HEK293 (cell line): ENCODE measurements at regions not wholly inside any gene's neighbourhood (a gene's known extent, or its start where the extent isn't known, plus 50 kb on each side); places are given as distances from the start of the nearest gene placed in this dataset.

Source experiments
- CTCF ChIA-PET: fragments of 350-600 bp; formaldehyde crosslinking; extraction: SDS; loops from one replicate; lab custom pipeline; 2021; ENCODE audit warnings: antibody characterized with exemption; lab: Yijun Ruan, JAX
- POLR2A ChIA-PET: fragments of 300-600 bp; formaldehyde crosslinking; extraction: SDS; loops from one replicate; lab custom pipeline; 2020; ENCODE audit warnings: antibody characterized with exemption, inconsistent platforms; lab: Yijun Ruan, JAX
- H3K27ac ChIP-seq: fragments of 200-500 bp; sonication (Bioruptor generic); 2 replicates; pipeline ENCODE4 v1.5.1; 2014; ENCODE audit warnings: low read depth, low read length, control low read depth, inconsistent platforms; ENCODE audit errors: extremely low read depth
- H3K36me3 ChIP-seq, 2 experiments: fragments of 200-500 bp in 1 of 2; sonication (Bioruptor generic) in 1 of 2; 1 replicate in 1 of 2; 2 replicates in 1 of 2; pipeline ENCODE4 v1.5.1; 2014 to 2017; ENCODE audit warnings: inconsistent platforms in 2 of 2, low read length in 2 of 2; ENCODE audit not compliant: control insufficient read depth in 2 of 2, insufficient read depth in 1 of 2
- H3K4me1 ChIP-seq: fragments of 200-500 bp; sonication (Bioruptor generic); 2 replicates; pipeline ENCODE4 v1.5.1; 2014; ENCODE audit warnings: mild to moderate bottlenecking, low read length, inconsistent platforms; ENCODE audit not compliant: control insufficient read depth, insufficient read depth
- H3K4me3 ChIP-seq: 2 replicates; pipeline ENCODE4 v1.5.1; 2011; ENCODE audit warnings: low read depth, mild to moderate bottlenecking, control low read depth, low read length, moderate library complexity
- H3K9me3 ChIP-seq: fragments of 200-500 bp; sonication (Bioruptor generic); 2 replicates; pipeline ENCODE4 v1.5.1; 2014; ENCODE audit warnings: low read depth, low read length, inconsistent platforms; ENCODE audit not compliant: control insufficient read depth, insufficient read depth
- GFI1B ChIP-seq: fragments of 450-650 bp; formaldehyde crosslinking; IDR thresholded peaks from 2 replicates; pipeline ENCODE4 v1.5.1; 2016; ENCODE audit warnings: missing biosample characterization, missing genetic modification characterization
- HOXC10 ChIP-seq: sonication (generic); formaldehyde crosslinking; IDR thresholded peaks from 2 replicates; pipeline ENCODE4 v1.8.1; 2023; ENCODE audit warnings: mild to moderate bottlenecking, missing genetic modification reagents
- KLF7 ChIP-seq: fragments of 450-650 bp; formaldehyde crosslinking; IDR thresholded peaks from 2 replicates; pipeline ENCODE4 v1.5.1; 2016; ENCODE audit warnings: missing biosample characterization, missing genetic modification characterization, borderline replicate concordance
- KLF9 ChIP-seq: fragments of 450-650 bp; formaldehyde crosslinking; IDR thresholded peaks from 2 replicates; pipeline ENCODE4 v1.5.1; 2016; ENCODE audit warnings: missing biosample characterization, missing genetic modification characterization, low read depth
- SALL2 ChIP-seq: fragments of 450-650 bp; formaldehyde crosslinking; IDR thresholded peaks from 2 replicates; pipeline ENCODE4 v1.5.0; 2017; ENCODE audit warnings: missing biosample characterization, mild to moderate bottlenecking, missing genetic modification characterization, borderline replicate concordance
- SCRT2 ChIP-seq: fragments of 450-650 bp; formaldehyde crosslinking; IDR thresholded peaks from 2 replicates; pipeline ENCODE4 v1.5.1; 2016; ENCODE audit warnings: missing biosample characterization, missing genetic modification characterization
- SETDB1 ChIP-seq: IDR thresholded peaks from one replicate; pipeline ENCODE4 v1.6.1; 2017; ENCODE audit warnings: mild to moderate bottlenecking, low read length, moderate library complexity, mixed read lengths; ENCODE audit not compliant: insufficient read length
- SP3 ChIP-seq: fragments of 450-650 bp; formaldehyde crosslinking; IDR thresholded peaks from 2 replicates; pipeline ENCODE4 v1.5.1; 2016; ENCODE audit warnings: missing biosample characterization, missing genetic modification characterization
- ZFHX2 ChIP-seq: fragments of 450-650 bp; formaldehyde crosslinking; conservative IDR thresholded peaks from 2 replicates; pipeline ENCODE4 v1.5.1; 2016; ENCODE audit warnings: missing biosample characterization, missing genetic modification characterization
- ZNF112 ChIP-seq: fragments of 450-650 bp; formaldehyde crosslinking; IDR thresholded peaks from 2 replicates; pipeline ENCODE4 v1.5.0; 2017; ENCODE audit warnings: missing biosample characterization, missing genetic modification characterization
- ZNF121 ChIP-seq: fragments of 450-650 bp; formaldehyde crosslinking; IDR thresholded peaks from 2 replicates; pipeline ENCODE4 v1.5.1; 2016; ENCODE audit warnings: missing biosample characterization, missing genetic modification characterization
- ZNF175 ChIP-seq: fragments of 450-650 bp; formaldehyde crosslinking; IDR thresholded peaks from 2 replicates; pipeline ENCODE4 v1.5.1; 2016; ENCODE audit warnings: missing biosample characterization, missing genetic modification characterization
- ZNF221 ChIP-seq: fragments of 450-650 bp; formaldehyde crosslinking; IDR thresholded peaks from 2 replicates; pipeline ENCODE4 v1.5.1; 2017; ENCODE audit warnings: missing biosample characterization, missing genetic modification characterization, borderline replicate concordance
- ZNF223 ChIP-seq: fragments of 450-650 bp; formaldehyde crosslinking; IDR thresholded peaks from 2 replicates; pipeline ENCODE4 v1.5.1; 2016; ENCODE audit warnings: missing biosample characterization, missing genetic modification characterization
- ZNF302 ChIP-seq: fragments of 450-650 bp; formaldehyde crosslinking; IDR thresholded peaks from 2 replicates; pipeline ENCODE4 v1.5.1; 2016; ENCODE audit warnings: missing biosample characterization, missing genetic modification characterization, low read depth
- ZNF404 ChIP-seq: fragments of 450-650 bp; formaldehyde crosslinking; IDR thresholded peaks from 2 replicates; pipeline ENCODE4 v1.5.1; 2017; ENCODE audit warnings: missing biosample characterization, missing genetic modification characterization
- ZNF426 ChIP-seq: fragments of 450-650 bp; formaldehyde crosslinking; IDR thresholded peaks from 2 replicates; pipeline ENCODE4 v1.5.1; 2017; ENCODE audit warnings: missing biosample characterization, missing genetic modification characterization, mild to moderate bottlenecking, inconsistent platforms, moderate library complexity
- ZNF48 ChIP-seq: fragments of 450-650 bp; formaldehyde crosslinking; IDR thresholded peaks from 2 replicates; pipeline ENCODE4 v1.5.1; 2016; ENCODE audit warnings: missing biosample characterization, missing genetic modification characterization
- ZNF510 ChIP-seq: fragments of 450-650 bp; formaldehyde crosslinking; IDR thresholded peaks from 2 replicates; pipeline ENCODE4 v1.5.1; 2018; ENCODE audit warnings: mild to moderate bottlenecking, missing genetic modification characterization, missing biosample characterization; ENCODE audit not compliant: insufficient replicate concordance
- ZNF585B ChIP-seq: fragments of 450-650 bp; formaldehyde crosslinking; IDR thresholded peaks from 2 replicates; pipeline ENCODE4 v1.5.1; 2016; ENCODE audit warnings: missing biosample characterization, missing genetic modification characterization
- ZNF677 ChIP-seq: fragments of 450-650 bp; IDR thresholded peaks from 2 replicates; pipeline ENCODE4 v1.5.0; 2018; ENCODE audit warnings: missing biosample characterization, mild to moderate bottlenecking, missing genetic modification characterization, moderate library complexity
- ZNF830 ChIP-seq: fragments of 450-650 bp; IDR thresholded peaks from 2 replicates; pipeline ENCODE4 v1.5.0; 2018; ENCODE audit warnings: missing biosample characterization, missing genetic modification characterization, low read depth, mild to moderate bottlenecking, moderate library complexity
- ZSCAN30 ChIP-seq: fragments of 450-650 bp; IDR thresholded peaks from 2 replicates; pipeline ENCODE4 v1.5.1; 2018; ENCODE audit warnings: missing biosample characterization, mild to moderate bottlenecking, missing genetic modification characterization, moderate library complexity
- TF ChIP-seq, protein P1 (sequence below): fragments of 450-650 bp; formaldehyde crosslinking; IDR thresholded peaks from 2 replicates; pipeline ENCODE4 v1.5.1; 2016; ENCODE audit warnings: missing biosample characterization, missing genetic modification characterization
- TF ChIP-seq, protein P2 (sequence below): fragments of 450-650 bp; formaldehyde crosslinking; IDR thresholded peaks from 2 replicates; pipeline ENCODE4 v1.5.1; 2016; ENCODE audit warnings: missing biosample characterization, missing genetic modification characterization
- TF ChIP-seq, protein P3 (sequence below): fragments of 450-650 bp; formaldehyde crosslinking; IDR thresholded peaks from 2 replicates; pipeline ENCODE4 v1.5.1; 2016; ENCODE audit warnings: missing biosample characterization, missing genetic modification characterization
- TF ChIP-seq, protein P4 (sequence below): fragments of 450-650 bp; formaldehyde crosslinking; IDR thresholded peaks from 2 replicates; pipeline ENCODE4 v1.5.1; 2016; ENCODE audit warnings: missing biosample characterization, missing genetic modification characterization

DNA sequence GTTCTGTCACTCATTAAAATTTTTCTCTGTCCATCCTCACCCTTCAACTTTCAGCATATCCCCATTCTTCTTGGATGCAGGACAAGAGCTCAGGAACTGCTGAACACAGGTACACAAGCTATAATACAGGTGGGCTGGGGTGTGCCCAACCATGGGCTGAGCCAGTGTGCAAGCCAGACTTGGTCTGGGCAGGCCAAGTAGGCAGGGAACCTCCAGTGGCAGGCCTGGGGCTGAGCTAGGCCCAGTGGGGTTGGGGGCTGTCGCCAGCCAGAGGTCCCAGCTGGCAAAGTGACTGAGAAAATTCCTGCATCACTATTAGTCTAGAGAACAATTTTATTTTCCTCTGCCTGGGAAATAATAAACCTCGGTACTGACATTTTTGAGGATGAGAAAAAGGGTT is 202.9 kb downstream of the LRRC3B start:
- CTCF ChIA-PET = no interaction called here
- Histone ChIP-seq H3K4me3 (no peak overlapping the region), H3K27ac (no peak overlapping the region)

DNA sequence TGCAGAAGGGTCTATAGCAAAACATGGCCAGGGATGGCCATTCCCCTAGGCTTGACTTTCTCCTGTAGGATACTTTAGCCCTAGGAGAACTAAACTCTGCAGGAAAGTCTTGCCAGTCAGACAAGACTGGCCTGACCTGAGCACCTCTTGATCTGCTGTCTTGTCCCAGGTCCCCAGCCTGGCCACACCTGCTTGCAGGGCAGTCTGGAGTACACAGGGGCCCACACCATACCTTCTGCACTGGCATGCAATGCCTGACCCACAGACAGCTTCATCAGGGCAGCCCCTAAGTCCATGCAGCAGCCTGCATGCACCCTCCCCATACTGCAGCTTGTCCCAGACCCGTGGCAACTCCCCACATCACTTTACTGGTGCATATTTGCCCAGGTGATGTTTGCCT is 204.6 kb downstream of the LRRC3B start:
- ChIA-PET CTCF (no interaction called here), POLR2A (no interaction called here)
- H3K9me3 ChIP-seq = no peaks in the 10 kb centered on the region
- no peak overlapping the region for H3K4me3 ChIP-seq
- no peak overlapping the region for H3K27ac ChIP-seq
- H3K36me3 ChIP-seq = no peaks in the 10 kb centered on the region
- TF ChIP-seq ZNF302 (no peak), SP3 (tag by site-specific recombination) (no peak), KLF7 (tag by site-specific recombination) (no peak), ZNF404 (tag by site-specific recombination) (no peak), ZNF677 (no peak), ZNF223 (tag by site-specific recombination) (no peak), ZNF112 (no peak), ZSCAN30 (tag by site-specific recombination) (no peak), KLF9 (tag by site-specific recombination) (no peak)
- TF ChIP-seq, protein P1, sequence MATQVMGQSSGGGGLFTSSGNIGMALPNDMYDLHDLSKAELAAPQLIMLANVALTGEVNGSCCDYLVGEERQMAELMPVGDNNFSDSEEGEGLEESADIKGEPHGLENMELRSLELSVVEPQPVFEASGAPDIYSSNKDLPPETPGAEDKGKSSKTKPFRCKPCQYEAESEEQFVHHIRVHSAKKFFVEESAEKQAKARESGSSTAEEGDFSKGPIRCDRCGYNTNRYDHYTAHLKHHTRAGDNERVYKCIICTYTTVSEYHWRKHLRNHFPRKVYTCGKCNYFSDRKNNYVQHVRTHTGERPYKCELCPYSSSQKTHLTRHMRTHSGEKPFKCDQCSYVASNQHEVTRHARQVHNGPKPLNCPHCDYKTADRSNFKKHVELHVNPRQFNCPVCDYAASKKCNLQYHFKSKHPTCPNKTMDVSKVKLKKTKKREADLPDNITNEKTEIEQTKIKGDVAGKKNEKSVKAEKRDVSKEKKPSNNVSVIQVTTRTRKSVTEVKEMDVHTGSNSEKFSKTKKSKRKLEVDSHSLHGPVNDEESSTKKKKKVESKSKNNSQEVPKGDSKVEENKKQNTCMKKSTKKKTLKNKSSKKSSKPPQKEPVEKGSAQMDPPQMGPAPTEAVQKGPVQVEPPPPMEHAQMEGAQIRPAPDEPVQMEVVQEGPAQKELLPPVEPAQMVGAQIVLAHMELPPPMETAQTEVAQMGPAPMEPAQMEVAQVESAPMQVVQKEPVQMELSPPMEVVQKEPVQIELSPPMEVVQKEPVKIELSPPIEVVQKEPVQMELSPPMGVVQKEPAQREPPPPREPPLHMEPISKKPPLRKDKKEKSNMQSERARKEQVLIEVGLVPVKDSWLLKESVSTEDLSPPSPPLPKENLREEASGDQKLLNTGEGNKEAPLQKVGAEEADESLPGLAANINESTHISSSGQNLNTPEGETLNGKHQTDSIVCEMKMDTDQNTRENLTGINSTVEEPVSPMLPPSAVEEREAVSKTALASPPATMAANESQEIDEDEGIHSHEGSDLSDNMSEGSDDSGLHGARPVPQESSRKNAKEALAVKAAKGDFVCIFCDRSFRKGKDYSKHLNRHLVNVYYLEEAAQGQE (tag by site-specific recombination) = no peak
- H3K4me1 ChIP-seq = no peaks in the 10 kb centered on the region

More for the DNA sequence above, 202.9 kb downstream of the LRRC3B start:
- Histone ChIP-seq H3K36me3 (no peaks in the 10 kb centered on the region), H3K4me1 (no peaks in the 10 kb centered on the region), H3K9me3 (no peaks in the 10 kb centered on the region)
- no peak for TF ChIP-seq SALL2
- no peak for TF ChIP-seq ZNF830
- no peak for TF ChIP-seq SCRT2
- TF ChIP-seq ZNF48 (tag by site-specific recombination) = no peak
- no peak for TF ChIP-seq ZNF677
- POLR2A ChIA-PET = no interaction called here

DNA sequence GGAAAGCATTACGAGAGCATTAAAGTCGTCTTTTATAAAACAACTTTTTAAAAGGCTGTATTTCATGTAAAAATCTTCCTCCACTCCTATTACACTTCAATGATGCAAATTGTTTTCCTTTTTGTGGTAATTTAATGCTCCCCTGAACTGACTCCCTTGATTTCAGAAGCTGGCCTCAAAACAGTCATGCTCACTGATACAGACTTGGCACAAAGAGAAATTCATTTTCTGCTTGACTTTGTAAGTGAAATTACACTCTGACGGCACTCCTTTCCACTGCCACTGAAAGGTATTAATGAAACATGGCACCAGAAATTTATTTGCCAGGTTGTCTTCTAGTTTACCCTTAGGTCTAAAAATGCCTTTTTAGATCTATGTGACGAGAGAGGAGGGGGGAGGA is 215.5 kb downstream of the LRRC3B start:
- Histone ChIP-seq H3K9me3 (no peaks in the 10 kb centered on the region), H3K36me3 (no peaks in the 10 kb centered on the region), H3K4me3 (no peak overlapping the region), H3K27ac (no peak overlapping the region), H3K4me1 (no peaks in the 10 kb centered on the region)
- ChIA-PET CTCF (no interaction called here), POLR2A (no interaction called here)
- TF ChIP-seq, protein P2, sequence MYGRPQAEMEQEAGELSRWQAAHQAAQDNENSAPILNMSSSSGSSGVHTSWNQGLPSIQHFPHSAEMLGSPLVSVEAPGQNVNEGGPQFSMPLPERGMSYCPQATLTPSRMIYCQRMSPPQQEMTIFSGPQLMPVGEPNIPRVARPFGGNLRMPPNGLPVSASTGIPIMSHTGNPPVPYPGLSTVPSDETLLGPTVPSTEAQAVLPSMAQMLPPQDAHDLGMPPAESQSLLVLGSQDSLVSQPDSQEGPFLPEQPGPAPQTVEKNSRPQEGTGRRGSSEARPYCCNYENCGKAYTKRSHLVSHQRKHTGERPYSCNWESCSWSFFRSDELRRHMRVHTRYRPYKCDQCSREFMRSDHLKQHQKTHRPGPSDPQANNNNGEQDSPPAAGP = no peak
- TF ChIP-seq KLF9 (tag by site-specific recombination) = no peak
- TF ChIP-seq ZNF121 (tag by site-specific recombination) = no peak
- no peak for TF ChIP-seq ZNF221 (tag by site-specific recombination)
- TF ChIP-seq HOXC10 (CRISPR knock-in tag) = no peak
- TF ChIP-seq ZNF426 (tag by site-specific recombination) = no peak
- no peak for TF ChIP-seq ZNF585B (tag by site-specific recombination)
- no peak for TF ChIP-seq ZFHX2 (tag by site-specific recombination)
- no peak for TF ChIP-seq GFI1B (tag by site-specific recombination)
- TF ChIP-seq ZNF404 (tag by site-specific recombination) = no peak
- TF ChIP-seq, protein P3, sequence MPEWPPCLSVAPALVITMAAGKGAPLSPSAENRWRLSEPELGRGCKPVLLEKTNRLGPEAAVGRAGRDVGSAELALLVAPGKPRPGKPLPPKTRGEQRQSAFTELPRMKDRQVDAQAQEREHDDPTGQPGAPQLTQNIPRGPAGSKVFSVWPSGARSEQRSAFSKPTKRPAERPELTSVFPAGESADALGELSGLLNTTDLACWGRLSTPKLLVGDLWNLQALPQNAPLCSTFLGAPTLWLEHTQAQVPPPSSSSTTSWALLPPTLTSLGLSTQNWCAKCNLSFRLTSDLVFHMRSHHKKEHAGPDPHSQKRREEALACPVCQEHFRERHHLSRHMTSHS = no peak
- TF ChIP-seq ZNF175 (tag by site-specific recombination) = no peak
- no peak for TF ChIP-seq ZNF510 (tag by site-specific recombination)
- TF ChIP-seq, protein P4, sequence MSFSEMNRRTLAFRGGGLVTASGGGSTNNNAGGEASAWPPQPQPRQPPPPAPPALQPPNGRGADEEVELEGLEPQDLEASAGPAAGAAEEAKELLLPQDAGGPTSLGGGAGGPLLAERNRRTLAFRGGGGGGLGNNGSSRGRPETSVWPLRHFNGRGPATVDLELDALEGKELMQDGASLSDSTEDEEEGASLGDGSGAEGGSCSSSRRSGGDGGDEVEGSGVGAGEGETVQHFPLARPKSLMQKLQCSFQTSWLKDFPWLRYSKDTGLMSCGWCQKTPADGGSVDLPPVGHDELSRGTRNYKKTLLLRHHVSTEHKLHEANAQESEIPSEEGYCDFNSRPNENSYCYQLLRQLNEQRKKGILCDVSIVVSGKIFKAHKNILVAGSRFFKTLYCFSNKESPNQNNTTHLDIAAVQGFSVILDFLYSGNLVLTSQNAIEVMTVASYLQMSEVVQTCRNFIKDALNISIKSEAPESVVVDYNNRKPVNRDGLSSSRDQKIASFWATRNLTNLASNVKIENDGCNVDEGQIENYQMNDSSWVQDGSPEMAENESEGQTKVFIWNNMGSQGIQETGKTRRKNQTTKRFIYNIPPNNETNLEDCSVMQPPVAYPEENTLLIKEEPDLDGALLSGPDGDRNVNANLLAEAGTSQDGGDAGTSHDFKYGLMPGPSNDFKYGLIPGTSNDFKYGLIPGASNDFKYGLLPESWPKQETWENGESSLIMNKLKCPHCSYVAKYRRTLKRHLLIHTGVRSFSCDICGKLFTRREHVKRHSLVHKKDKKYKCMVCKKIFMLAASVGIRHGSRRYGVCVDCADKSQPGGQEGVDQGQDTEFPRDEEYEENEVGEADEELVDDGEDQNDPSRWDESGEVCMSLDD (tag by site-specific recombination) = no peak
- TF ChIP-seq SETDB1 = no peak
